K562 (cell line): ENCODE measurements at regions not wholly inside any gene's neighbourhood (a gene's known extent, or its start where the extent isn't known, plus 50 kb on each side); places are given as distances from the start of the nearest gene placed in this dataset.

Source experiments
- ATAC-seq: fragments of 200-7000 bp; cut with Tn5 transposase; 3 replicates; pipeline ENCODE4 v1.9.1; 2020; ENCODE audit warnings: moderate library complexity
- BruUV-seq: library from RNA; stranded (reverse); fragments of 400-500 nt; replicated peaks from 2 replicates; lab custom pipeline; 2021; lab: Mats Ljungman, UMichigan
- CTCF ChIA-PET: fragments of 300-600 bp; formaldehyde crosslinking; extraction: SDS; loops from one replicate; lab custom pipeline; 2021; ENCODE audit warnings: low intra/inter-chr PET ratio; lab: Yijun Ruan, JAX
- POLR2A ChIA-PET: fragments of 300-600, 350-650 bp; sonication (Branson Sonifier 250); formaldehyde crosslinking; extraction: SDS; loops from one replicate; lab custom pipeline; 2021; ENCODE audit warnings: antibody characterized with exemption, inconsistent platforms; lab: Yijun Ruan, JAX
- DNase-seq, 4 experiments: peaks; one replicate each; pipeline versions ENCODE4 v3.0.0 to v3.0.0-alpha.2; 2011 to 2018; ENCODE audit warnings: low spot score in 3 of 4, mixed read lengths in 3 of 4; ENCODE audit errors: extremely low read depth in 1 of 4
- FAIRE-seq: peaks from 2 replicates; lab custom pipeline; 2011; peaks lifted over from hg19 to GRCh38; lab: Jason Lieb, UNC
- H2AFZ ChIP-seq: 2 replicates; pipeline ENCODE4 v1.6.0; 2011; ENCODE audit warnings: low read depth, low read length, control low read depth, inconsistent platforms
- H3K27ac ChIP-seq: fragments of 200-600 bp; 3 replicates; pipeline ENCODE4 v1.8.0; 2011; ENCODE audit warnings: low read depth, mild to moderate bottlenecking, control low read depth, inconsistent platforms, low read length, moderate library complexity, mixed read lengths; ENCODE audit errors: extremely low read depth
- H3K27me3 ChIP-seq, 2 experiments: fragments of 300-600 bp in 1 of 2; 2 replicates in 1 of 2; 3 replicates in 1 of 2; pipeline versions ENCODE4 v1.6.0 to v1.8.0; 2011; ENCODE audit warnings: inconsistent platforms in 2 of 2, low read length in 2 of 2, mild to moderate bottlenecking in 1 of 2, mixed read lengths in 1 of 2, moderate library complexity in 1 of 2; ENCODE audit not compliant: control insufficient read depth in 2 of 2, insufficient read depth in 2 of 2
- H3K36me3 ChIP-seq: fragments of 300-600 bp; 3 replicates; pipeline ENCODE4 v1.8.0; 2011; ENCODE audit warnings: mild to moderate bottlenecking, low read length, inconsistent platforms; ENCODE audit not compliant: control insufficient read depth, insufficient read depth
- H3K4me1 ChIP-seq, 2 experiments: fragments of 200-600 bp in 1 of 2; replicated peaks in 1 of 2; 2 replicates in 1 of 2; 3 replicates in 1 of 2; pipeline versions ENCODE4 v1.5.1 to v1.8.0; 2011; ENCODE audit warnings: inconsistent platforms in 2 of 2, low read length in 2 of 2, mild to moderate bottlenecking in 1 of 2, mixed read lengths in 1 of 2, moderate library complexity in 1 of 2; ENCODE audit not compliant: control insufficient read depth in 2 of 2, insufficient read depth in 2 of 2
- H3K4me2 ChIP-seq: 2 replicates; pipeline ENCODE4 v1.6.1; 2011; ENCODE audit warnings: low read length, control low read depth, inconsistent platforms, mixed read lengths; ENCODE audit not compliant: insufficient read depth
- H3K4me3 ChIP-seq: fragments of 200-600 bp; sonication (generic), shearing (Covaris generic); 2 replicates; pipeline ENCODE4 v1.5.1; 2016; ENCODE audit warnings: control low read depth, inconsistent platforms
- H3K79me2 ChIP-seq: fragments of 200-600 bp; 3 replicates; pipeline ENCODE4 v1.8.0; 2011; ENCODE audit warnings: low read length, inconsistent platforms; ENCODE audit not compliant: control insufficient read depth, insufficient read depth
- H3K9ac ChIP-seq, 2 experiments: 2 replicates each; pipeline versions ENCODE4 v1.6.0 to v1.6.1; 2011; ENCODE audit warnings: low read depth in 2 of 2, low read length in 2 of 2, control low read depth in 1 of 2, inconsistent platforms in 1 of 2, mild to moderate bottlenecking in 1 of 2, mixed read lengths in 1 of 2; ENCODE audit not compliant: insufficient read depth in 1 of 2
- H3K9me1 ChIP-seq: one replicate; pipeline ENCODE4 v1.6.0; 2011; ENCODE audit warnings: inconsistent platforms, mild to moderate bottlenecking, low read length, moderate library complexity; ENCODE audit not compliant: control insufficient read depth, insufficient read depth
- H3K9me3 ChIP-seq: replicated peaks from 2 replicates; pipeline ENCODE4 v1.5.1; 2011; ENCODE audit warnings: low read depth, low read length, inconsistent platforms; ENCODE audit not compliant: control insufficient read depth, insufficient read depth
- H4K20me1 ChIP-seq: replicated peaks from 2 replicates; pipeline ENCODE4 v1.6.1; 2011; ENCODE audit warnings: low read length, inconsistent platforms, mixed read lengths; ENCODE audit not compliant: control insufficient read depth, insufficient read depth
- GABPB1 ChIP-seq: sonication (generic); formaldehyde crosslinking; IDR thresholded peaks from 2 replicates; pipeline ENCODE4 v1.8.0; 2022; ENCODE audit warnings: mild to moderate bottlenecking, missing genetic modification reagents
- MEF2A ChIP-seq: IDR thresholded peaks from 2 replicates; pipeline ENCODE4 v1.6.1; 2011; ENCODE audit warnings: low read depth, mild to moderate bottlenecking, low read length, moderate library complexity; ENCODE audit not compliant: control insufficient read depth
- STAG1 ChIP-seq: sonication (generic); formaldehyde crosslinking; IDR thresholded peaks from 2 replicates; pipeline ENCODE4 v1.5.0; 2020; ENCODE audit warnings: missing genetic modification reagents, borderline replicate concordance
- TCFL5 ChIP-seq: fragments of 250-450 bp; sonication (Bioruptor Pico); conservative IDR thresholded peaks from 2 replicates; pipeline ENCODE4 v1.6.1; 2021; ENCODE audit warnings: mild to moderate bottlenecking, moderate library complexity, matching md5 sums
- ZNF212 ChIP-seq: fragments of 450-650 bp; formaldehyde crosslinking; IDR thresholded peaks from 2 replicates; pipeline ENCODE4 v1.4.0; 2020; ENCODE audit warnings: mild to moderate bottlenecking
- ZNF398 ChIP-seq: fragments of 250-450 bp; sonication (Bioruptor Pico); IDR thresholded peaks from 2 replicates; pipeline ENCODE4 v1.8.0; 2021; ENCODE audit warnings: moderate library complexity, mild to moderate bottlenecking, inconsistent platforms
- WGBS: fragments of 100-300 bp; shearing (Covaris generic); methylation state at CpG from one replicate; pipeline ENCODE4 v1.1.6; 2016; ENCODE audit warnings: low coverage, mixed read lengths; ENCODE audit not compliant: insufficient coverage; ENCODE audit errors: missing lambda C conversion rate; 5-methylcytosine and 5-hydroxymethylcytosine counted together
- in situ Hi-C: fragments of 300-500 bp; cut with MboI; formaldehyde crosslinking; loops from 4 replicates; pipeline ENCODE4 v1.15.0; 2018; ENCODE audit warnings: inconsistent platforms, mixed read lengths
- intact Hi-C: fragments of 100-400 bp; cut with micrococcal nuclease; formaldehyde crosslinking; loops from 2 replicates; pipeline ENCODE4 v1.14.2; 2022

- TF ChIP-seq ZNF212 (CRISPR knock-in tag), result no peak
- no peak for TF ChIP-seq MEF2A
- no peak for TF ChIP-seq GABPB1 (CRISPR knock-in tag)
- no peak for TF ChIP-seq ZNF398
- TF ChIP-seq STAG1 (CRISPR knock-in tag), result no peak
Observed at GRCh38 chr4:157574606-157575005, 354.1 kb downstream of the GRIA2 start (continued).

GRCh38 chr4:157572951-157573350, 352.4 kb downstream of the GRIA2 start:
- no peak overlapping the region for H3K9ac ChIP-seq
- no peak overlapping the region for H3K4me2 ChIP-seq
- POLR2A ChIA-PET, result no interaction called here
- CTCF ChIA-PET, result no interaction called here
- H3K9me3 ChIP-seq, result no peaks in the 10 kb centered on the region
- H2AFZ ChIP-seq, result no peak overlapping the region
- DNase-seq (no peak), ATAC-seq (no peak), FAIRE-seq (no peak)
- no peak overlapping the region for H3K4me3 ChIP-seq
- no peaks in the 10 kb centered on the region for H3K36me3 ChIP-seq
- H3K27me3 ChIP-seq, result no peaks in the 10 kb centered on the region
- 0% methylated on average over 3 of the region's 3 CpGs for WGBS
- no peak overlapping the region for H3K27ac ChIP-seq
- no peaks in the 10 kb centered on the region for H3K4me1 ChIP-seq
- no peak for TF ChIP-seq TCFL5 (CRISPR knock-in tag)
- no TSS peak for BruUV-seq
- in situ Hi-C loops (no loop called here), intact Hi-C loops (no loop called here)
- no peaks in the 10 kb centered on the region for H3K79me2 ChIP-seq
- H4K20me1 ChIP-seq, result no peaks in the 10 kb centered on the region
- no peaks in the 10 kb centered on the region for H3K9me1 ChIP-seq
